Breast epithelium (tissue), 3 donors: ENCODE measurements at regions not wholly inside any gene's neighbourhood (a gene's known extent, or its start where the extent isn't known, plus 50 kb on each side); places are given as distances from the start of the nearest gene placed in this dataset.

Source experiments
- POLR2AphosphoS5 ChIP-seq, 3 donors: sonication (generic); formaldehyde crosslinking; IDR thresholded peaks; one replicate each; pipeline ENCODE4 v1.6.1; 2017; ENCODE audit warnings: antibody characterized with exemption in 3 of 3
- TF ChIP-seq, protein P1 (sequence below), 3 donors: fragments of 450-650 bp; IDR thresholded peaks; one replicate each; pipeline ENCODE4 v1.5.1; 2016 to 2017; ENCODE audit warnings: antibody characterized with exemption in 3 of 3, mild to moderate bottlenecking in 3 of 3, moderate library complexity in 3 of 3

GRCh38 chr5:39765366-39765765 lies 340.6 kb upstream of the DAB2 start:
- TF ChIP-seq POLR2AphosphoS5 (IDR thresholded peaks at IDR 0.05) = no peak
- TF ChIP-seq, protein P1, sequence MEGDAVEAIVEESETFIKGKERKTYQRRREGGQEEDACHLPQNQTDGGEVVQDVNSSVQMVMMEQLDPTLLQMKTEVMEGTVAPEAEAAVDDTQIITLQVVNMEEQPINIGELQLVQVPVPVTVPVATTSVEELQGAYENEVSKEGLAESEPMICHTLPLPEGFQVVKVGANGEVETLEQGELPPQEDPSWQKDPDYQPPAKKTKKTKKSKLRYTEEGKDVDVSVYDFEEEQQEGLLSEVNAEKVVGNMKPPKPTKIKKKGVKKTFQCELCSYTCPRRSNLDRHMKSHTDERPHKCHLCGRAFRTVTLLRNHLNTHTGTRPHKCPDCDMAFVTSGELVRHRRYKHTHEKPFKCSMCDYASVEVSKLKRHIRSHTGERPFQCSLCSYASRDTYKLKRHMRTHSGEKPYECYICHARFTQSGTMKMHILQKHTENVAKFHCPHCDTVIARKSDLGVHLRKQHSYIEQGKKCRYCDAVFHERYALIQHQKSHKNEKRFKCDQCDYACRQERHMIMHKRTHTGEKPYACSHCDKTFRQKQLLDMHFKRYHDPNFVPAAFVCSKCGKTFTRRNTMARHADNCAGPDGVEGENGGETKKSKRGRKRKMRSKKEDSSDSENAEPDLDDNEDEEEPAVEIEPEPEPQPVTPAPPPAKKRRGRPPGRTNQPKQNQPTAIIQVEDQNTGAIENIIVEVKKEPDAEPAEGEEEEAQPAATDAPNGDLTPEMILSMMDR (IDR thresholded peaks at IDR 0.05) = no peak
